ENCODE measurements at regions not wholly inside any gene's neighbourhood (a gene's known extent, or its start where the extent isn't known, plus 50 kb on each side); places are given as distances from the start of the nearest gene placed in this dataset.
"Not testable (repeated sequence)": the region's sequence is repeated elsewhere in the genome, so short reads cannot be mapped to it uniquely, and the experiment has no call there.

DNA sequence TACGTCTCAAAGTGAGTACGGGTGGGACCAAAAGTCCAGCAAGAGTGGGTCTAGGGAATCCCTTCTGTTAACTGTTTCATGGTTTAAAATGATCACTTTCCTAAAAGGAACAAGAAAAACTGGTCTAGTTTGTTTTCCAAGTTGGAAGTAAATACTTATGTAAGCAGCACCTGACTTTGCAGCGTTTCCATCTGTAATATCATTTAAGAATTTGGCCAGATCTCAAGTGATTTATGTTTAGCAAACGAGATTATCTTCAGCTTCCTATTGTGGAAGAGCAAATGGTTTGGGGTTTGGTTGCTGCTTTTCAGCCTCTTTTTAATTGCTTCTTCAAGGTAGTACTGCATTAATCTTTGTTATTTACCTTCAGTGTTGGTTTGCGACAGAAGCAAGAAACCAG, 50.4 kb downstream of the FHIP1A start:
- DNase-seq: no peak

DNA sequence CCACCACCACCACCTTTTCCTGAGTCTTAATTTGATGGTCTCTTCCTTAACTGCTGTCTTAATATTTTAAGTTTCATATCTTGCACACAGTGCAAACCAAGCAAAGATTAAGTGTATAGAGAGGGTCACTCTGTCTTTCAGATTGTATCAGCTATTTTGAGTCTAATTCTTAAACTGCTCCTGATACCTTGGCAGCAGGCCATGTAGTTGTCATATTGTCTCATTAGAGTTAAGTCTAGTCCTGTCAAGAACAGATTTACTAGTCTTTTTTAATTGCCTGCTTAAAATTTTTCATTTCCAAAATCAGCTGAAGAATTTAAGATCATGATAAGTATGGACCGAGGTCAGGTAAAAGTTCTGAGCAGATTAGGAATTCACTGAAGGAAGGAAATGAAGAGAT, 51.5 kb downstream of the FHIP1A start:
- DNase-seq: no peak

DNA sequence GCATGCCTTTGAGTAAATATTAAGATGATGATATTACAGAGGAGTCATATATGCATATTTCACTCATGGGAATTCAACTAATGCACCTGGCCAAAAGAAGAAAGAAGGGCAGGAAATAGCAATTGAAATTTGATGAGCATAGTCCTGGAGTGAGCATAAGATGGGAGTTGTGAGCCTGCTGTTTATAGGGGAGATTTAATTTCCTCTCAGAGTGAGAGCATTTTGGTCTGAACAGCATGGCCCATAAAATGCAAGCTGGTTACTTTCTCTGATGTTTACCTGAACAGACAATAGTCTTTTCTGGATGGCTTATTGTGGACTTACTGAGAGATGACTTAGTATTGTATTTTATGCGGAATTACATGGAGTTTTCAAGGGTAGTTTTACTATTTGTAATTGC, 53.6 kb downstream of the FHIP1A start:
- DNase-seq: no peak

DNA sequence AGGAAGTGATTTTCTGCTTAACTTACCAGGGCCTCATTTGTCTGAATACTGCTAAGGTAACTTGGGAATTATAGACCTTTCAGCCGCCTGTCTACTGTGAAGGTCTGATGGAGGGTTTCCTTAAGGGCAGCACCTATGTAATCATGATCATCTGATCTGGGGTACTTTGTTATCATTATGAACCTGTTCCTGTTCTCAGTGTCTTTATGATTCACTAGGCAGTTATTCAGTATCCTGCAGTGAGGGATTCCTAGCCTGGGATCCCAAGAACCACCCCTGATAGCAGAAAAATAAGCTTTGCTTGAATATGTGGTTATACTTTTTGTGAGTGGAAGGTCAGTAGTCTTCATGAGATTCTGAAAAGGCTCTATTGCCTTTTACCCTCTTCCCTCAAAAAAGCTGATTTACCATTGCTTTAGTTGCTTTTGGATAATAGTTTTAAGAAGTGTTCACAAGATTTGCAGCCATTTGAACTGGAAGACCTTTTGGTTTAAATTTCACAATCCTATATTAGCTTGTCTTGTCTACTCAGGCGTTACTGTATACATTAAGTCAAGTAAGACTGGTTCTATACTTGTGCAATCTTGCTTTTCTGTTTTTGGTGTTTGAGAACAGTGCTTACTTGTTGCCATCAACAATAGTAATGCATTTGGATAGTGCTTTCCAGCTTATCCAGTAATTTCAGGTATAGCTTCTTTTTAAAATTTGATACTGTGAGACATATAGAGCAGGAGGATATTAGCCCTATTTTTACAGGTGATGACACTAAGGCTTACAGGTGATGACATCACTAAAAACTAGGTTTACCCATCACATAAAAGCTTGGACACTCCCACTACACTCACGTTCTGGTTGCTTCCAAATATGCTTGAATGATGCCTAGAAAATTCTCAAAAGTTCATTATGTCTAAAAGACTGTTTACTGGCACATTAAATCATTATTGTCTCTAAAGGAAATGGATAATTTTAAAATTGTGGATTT, 60.0 kb downstream of the FHIP1A start:
- DNase-seq: no peak

GRCh38 chr4:151469970-151470369, 61.0 kb downstream of the FHIP1A start:
- DNase-seq: no peak

GRCh38 chr4:151471728-151472127, 62.8 kb downstream of the FHIP1A start:
- no peak for DNase-seq

DNA sequence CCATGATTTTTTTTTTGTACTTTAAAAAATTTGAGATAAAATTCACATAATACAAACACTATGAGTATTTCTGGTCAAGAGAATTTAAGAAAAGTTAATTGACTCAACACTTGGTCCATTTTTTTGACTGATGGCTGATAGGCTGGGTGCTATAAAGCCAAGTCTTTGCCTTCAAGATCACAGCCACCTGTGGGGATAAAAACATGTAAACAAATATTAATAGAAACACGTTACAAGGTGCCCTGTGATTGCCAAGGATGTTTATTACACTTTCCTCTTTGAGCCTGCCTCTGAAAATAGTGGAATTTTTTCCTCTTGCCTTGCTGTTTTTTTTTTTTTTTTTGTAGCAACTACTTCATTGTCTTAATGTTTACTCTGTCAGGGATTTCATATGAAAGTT, 63.3 kb downstream of the FHIP1A start:
- no peak for DNase-seq

DNA sequence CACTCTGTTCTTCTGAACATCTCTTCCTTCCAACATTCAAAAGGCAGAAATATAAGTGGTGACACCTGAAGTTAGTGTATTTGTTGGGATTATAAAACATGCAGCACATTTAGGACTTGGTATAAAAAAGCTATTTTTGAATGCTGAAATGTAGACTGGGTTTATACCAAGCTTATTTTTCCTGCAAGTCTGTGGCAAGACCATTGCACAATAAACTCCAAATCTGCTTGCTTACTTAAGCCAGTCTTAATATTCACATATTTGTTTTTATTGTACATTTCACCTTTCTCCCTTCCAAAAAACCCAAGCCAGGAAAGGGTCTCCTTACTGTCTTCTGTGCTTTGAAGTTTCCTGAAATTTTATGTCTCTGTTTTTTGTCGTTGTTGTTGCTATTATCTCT, 63.7 kb downstream of the FHIP1A start:
- DNase-seq: no peak

GRCh38 chr4:151473521-151474097, 64.6 kb downstream of the FHIP1A start:
- no peak for DNase-seq

- no peak for DNase-seq
Observed at GRCh38 chr4:151475035-151475714, 66.2 kb downstream of the FHIP1A start.

DNA sequence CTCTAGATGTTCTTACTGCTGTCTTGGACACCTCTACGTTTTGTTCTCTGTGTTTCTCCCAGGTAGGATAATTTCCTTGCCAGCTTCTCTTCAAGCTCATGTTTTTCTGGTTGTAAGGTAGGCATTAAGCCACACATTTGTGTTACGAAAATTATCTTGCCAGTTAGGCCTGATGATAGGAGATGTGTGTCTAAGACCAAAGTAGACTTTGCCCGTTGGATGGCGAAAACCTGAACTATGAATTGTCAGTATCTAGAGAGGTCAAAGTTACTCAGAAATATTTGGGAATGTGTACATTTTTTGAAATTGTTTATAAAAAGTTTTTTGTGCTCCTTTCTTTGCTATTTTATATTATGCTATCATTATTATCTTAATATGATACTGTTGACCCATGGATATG, 72.8 kb downstream of the FHIP1A start:
- DNase-seq: no peak

GRCh38 chr4:151484396-151485102, 75.6 kb downstream of the FHIP1A start:
- no peak for DNase-seq

- DNase-seq: no peak
Observed at GRCh38 chr4:151485541-151486131, 76.7 kb downstream of the FHIP1A start.

DNA sequence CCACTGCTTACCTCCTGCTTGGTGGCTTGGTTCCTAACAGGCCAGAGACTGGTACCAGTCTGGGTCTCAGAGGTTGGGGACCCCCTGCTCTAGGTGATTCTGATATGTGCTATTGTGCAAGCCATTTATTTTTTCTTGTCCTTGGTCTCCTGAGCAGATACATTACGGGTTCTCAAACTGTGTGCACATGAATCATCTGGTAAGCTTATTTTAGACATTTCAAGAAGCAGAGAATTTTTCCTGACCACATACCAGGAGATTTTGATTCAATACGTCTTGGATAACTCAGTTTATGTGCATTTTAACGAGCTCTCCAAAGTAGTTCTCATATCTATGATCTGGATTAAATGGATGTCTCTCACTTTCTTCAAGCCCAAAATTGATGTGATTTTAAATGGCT, 77.2 kb downstream of the FHIP1A start:
- DNase-seq: no peak

DNA sequence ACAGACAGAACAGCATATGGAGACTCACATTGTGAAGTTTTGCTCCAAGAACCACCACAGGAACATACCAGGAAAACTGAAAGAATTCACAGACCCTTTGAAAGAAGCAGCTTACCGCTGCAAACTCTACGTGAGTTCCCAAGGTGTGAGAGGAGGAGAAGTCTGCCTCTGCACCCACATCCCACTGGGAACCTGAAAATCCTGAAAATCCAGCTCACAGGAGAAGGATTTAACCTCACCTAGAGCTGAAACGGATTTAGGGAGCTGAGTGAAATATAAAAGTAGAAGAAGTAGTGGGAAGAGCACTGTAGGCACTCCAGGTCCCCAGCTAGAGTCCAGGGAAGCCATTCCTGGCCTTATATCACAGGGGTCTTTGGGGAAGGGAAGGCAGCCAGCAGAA, 80.0 kb downstream of the FHIP1A start:
- no peak for DNase-seq

GRCh38 chr4:151489462-151490203, 80.7 kb downstream of the FHIP1A start:
- DNase-seq: no peak

DNA sequence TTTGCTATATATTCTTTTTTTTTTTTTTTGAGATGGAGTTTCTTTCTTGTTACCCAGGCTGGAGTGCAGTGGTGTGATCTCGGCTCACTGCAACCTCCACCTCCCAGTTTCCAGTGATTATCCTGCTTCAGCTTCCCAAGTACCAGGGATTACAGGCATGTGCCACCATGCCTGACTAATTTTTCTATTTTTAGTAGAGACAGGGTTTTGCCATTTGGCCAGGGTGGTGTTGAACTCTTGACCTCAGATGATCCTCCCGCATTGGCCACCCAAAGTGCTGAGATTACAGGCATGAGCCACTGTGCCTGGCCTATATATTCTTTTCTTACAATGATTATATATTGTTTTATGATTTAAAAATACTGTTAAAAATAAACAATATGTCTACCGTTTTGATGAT, 86.6 kb downstream of the FHIP1A start:
- DNase-seq: not testable (repeated sequence)

DNA sequence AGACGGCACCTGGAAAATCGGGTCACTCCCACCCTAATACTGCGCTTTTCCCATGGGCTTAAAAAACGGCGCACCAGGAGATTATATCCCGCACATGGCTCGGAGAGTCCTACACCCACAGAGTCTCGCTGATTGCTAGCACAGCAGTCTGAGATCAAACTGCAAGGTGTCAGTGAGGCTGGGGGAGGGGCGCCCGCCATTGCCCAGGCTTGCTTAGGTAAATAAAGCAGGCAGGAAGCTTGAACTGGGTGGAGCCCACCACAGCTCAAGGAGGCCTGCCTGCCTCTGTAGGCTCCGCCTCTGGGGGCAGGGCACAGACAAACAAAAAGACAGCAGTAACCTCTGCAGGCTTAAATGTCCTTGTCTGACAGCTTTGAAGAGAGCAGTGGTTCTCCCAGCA, 102.6 kb downstream of the FHIP1A start:
- not testable (repeated sequence) for DNase-seq

DNA sequence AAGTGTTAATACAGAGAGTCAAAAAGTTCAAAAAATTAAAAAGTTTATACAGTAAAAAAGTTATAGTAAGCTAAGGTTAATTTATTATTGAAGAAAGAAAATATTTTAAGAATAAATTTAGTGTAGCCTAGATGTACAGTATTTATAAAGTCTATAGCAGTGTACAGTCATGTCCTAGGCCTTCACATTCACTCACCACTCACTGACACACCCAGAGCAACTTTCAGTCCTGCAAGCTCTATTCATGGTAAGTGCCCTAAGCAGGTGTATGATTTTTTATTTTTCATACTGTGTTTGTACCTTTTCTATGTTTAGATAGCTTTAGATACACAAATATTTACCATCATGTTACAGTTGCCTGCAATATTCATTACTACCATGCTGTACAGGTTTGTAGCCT, 108.9 kb downstream of the FHIP1A start:
- DNase-seq: no peak

DNA sequence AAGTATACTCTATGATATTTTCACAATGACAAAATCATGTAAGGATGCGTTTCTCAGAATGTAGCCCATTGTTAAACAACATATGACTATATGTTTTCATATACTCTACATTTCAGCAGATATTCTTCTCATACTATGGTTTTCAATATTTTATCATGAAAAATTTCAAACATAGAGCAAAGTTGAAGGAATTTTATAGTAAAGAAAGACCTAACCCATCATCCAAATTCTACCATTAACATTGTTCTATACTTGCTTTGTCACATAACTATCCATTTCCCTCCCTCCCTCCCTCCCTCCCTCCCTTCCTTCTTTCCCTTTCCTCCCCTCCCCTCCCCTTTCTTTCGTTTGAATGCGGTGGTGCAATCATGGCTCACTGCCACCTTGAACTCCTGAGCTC, 109.4 kb downstream of the FHIP1A start:
- DNase-seq: no peak

- DNase-seq: no peak
Observed at GRCh38 chr4:151519728-151520415, 110.9 kb downstream of the FHIP1A start.
